K562 (cell line): ENCODE measurements at regions not wholly inside any gene's neighbourhood (a gene's known extent, or its start where the extent isn't known, plus 50 kb on each side); places are given as distances from the start of the nearest gene placed in this dataset.

ENCODE experiments used
- ATAC-seq: fragments of 200-7000 bp; cut with Tn5 transposase; 3 replicates; pipeline ENCODE4 v1.9.1; 2020; ENCODE audit warnings: moderate library complexity
- BruUV-seq: library from RNA; stranded (reverse); fragments of 400-500 nt; replicated peaks from 2 replicates; lab custom pipeline; 2021; lab: Mats Ljungman, UMichigan
- CTCF ChIA-PET: fragments of 300-600 bp; formaldehyde crosslinking; extraction: SDS; loops from one replicate; lab custom pipeline; 2021; ENCODE audit warnings: low intra/inter-chr PET ratio; lab: Yijun Ruan, JAX
- POLR2A ChIA-PET: fragments of 300-600, 350-650 bp; sonication (Branson Sonifier 250); formaldehyde crosslinking; extraction: SDS; loops from one replicate; lab custom pipeline; 2021; ENCODE audit warnings: antibody characterized with exemption, inconsistent platforms; lab: Yijun Ruan, JAX
- DNase-seq, 4 experiments: peaks; one replicate each; pipeline versions ENCODE4 v3.0.0 to v3.0.0-alpha.2; 2011 to 2018; ENCODE audit warnings: low spot score in 3 of 4, mixed read lengths in 3 of 4; ENCODE audit errors: extremely low read depth in 1 of 4
- FAIRE-seq: peaks from 2 replicates; lab custom pipeline; 2011; peaks lifted over from hg19 to GRCh38; lab: Jason Lieb, UNC
- H2AFZ ChIP-seq: 2 replicates; pipeline ENCODE4 v1.6.0; 2011; ENCODE audit warnings: low read depth, low read length, control low read depth, inconsistent platforms
- H3K27ac ChIP-seq: fragments of 200-600 bp; 3 replicates; pipeline ENCODE4 v1.8.0; 2011; ENCODE audit warnings: low read depth, mild to moderate bottlenecking, control low read depth, inconsistent platforms, low read length, moderate library complexity, mixed read lengths; ENCODE audit errors: extremely low read depth
- H3K27me3 ChIP-seq, 2 experiments: fragments of 300-600 bp in 1 of 2; 2 replicates in 1 of 2; 3 replicates in 1 of 2; pipeline versions ENCODE4 v1.6.0 to v1.8.0; 2011; ENCODE audit warnings: inconsistent platforms in 2 of 2, low read length in 2 of 2, mild to moderate bottlenecking in 1 of 2, mixed read lengths in 1 of 2, moderate library complexity in 1 of 2; ENCODE audit not compliant: control insufficient read depth in 2 of 2, insufficient read depth in 2 of 2
- H3K36me3 ChIP-seq: fragments of 300-600 bp; 3 replicates; pipeline ENCODE4 v1.8.0; 2011; ENCODE audit warnings: mild to moderate bottlenecking, low read length, inconsistent platforms; ENCODE audit not compliant: control insufficient read depth, insufficient read depth
- H3K4me1 ChIP-seq, 2 experiments: fragments of 200-600 bp in 1 of 2; replicated peaks in 1 of 2; 2 replicates in 1 of 2; 3 replicates in 1 of 2; pipeline versions ENCODE4 v1.5.1 to v1.8.0; 2011; ENCODE audit warnings: inconsistent platforms in 2 of 2, low read length in 2 of 2, mild to moderate bottlenecking in 1 of 2, mixed read lengths in 1 of 2, moderate library complexity in 1 of 2; ENCODE audit not compliant: control insufficient read depth in 2 of 2, insufficient read depth in 2 of 2
- H3K4me2 ChIP-seq: 2 replicates; pipeline ENCODE4 v1.6.1; 2011; ENCODE audit warnings: low read length, control low read depth, inconsistent platforms, mixed read lengths; ENCODE audit not compliant: insufficient read depth
- H3K4me3 ChIP-seq: fragments of 200-600 bp; sonication (generic), shearing (Covaris generic); 2 replicates; pipeline ENCODE4 v1.5.1; 2016; ENCODE audit warnings: control low read depth, inconsistent platforms
- H3K79me2 ChIP-seq: fragments of 200-600 bp; 3 replicates; pipeline ENCODE4 v1.8.0; 2011; ENCODE audit warnings: low read length, inconsistent platforms; ENCODE audit not compliant: control insufficient read depth, insufficient read depth
- H3K9ac ChIP-seq, 2 experiments: 2 replicates each; pipeline versions ENCODE4 v1.6.0 to v1.6.1; 2011; ENCODE audit warnings: low read depth in 2 of 2, low read length in 2 of 2, control low read depth in 1 of 2, inconsistent platforms in 1 of 2, mild to moderate bottlenecking in 1 of 2, mixed read lengths in 1 of 2; ENCODE audit not compliant: insufficient read depth in 1 of 2
- H3K9me1 ChIP-seq: one replicate; pipeline ENCODE4 v1.6.0; 2011; ENCODE audit warnings: inconsistent platforms, mild to moderate bottlenecking, low read length, moderate library complexity; ENCODE audit not compliant: control insufficient read depth, insufficient read depth
- H3K9me3 ChIP-seq: replicated peaks from 2 replicates; pipeline ENCODE4 v1.5.1; 2011; ENCODE audit warnings: low read depth, low read length, inconsistent platforms; ENCODE audit not compliant: control insufficient read depth, insufficient read depth
- H4K20me1 ChIP-seq: replicated peaks from 2 replicates; pipeline ENCODE4 v1.6.1; 2011; ENCODE audit warnings: low read length, inconsistent platforms, mixed read lengths; ENCODE audit not compliant: control insufficient read depth, insufficient read depth
- CHD7 ChIP-seq: fragments of 200-600 bp; sonication (generic); IDR thresholded peaks from one replicate; pipeline ENCODE4 v1.6.1; 2012; ENCODE audit warnings: mild to moderate bottlenecking, low read depth, low read length, inconsistent platforms
- CREBBP ChIP-seq: IDR thresholded peaks from one replicate; pipeline ENCODE4 v1.6.1; 2012; ENCODE audit warnings: low read depth, mild to moderate bottlenecking, control low read depth, inconsistent platforms, low read length
- E2F5 ChIP-seq: sonication (generic); formaldehyde crosslinking; IDR thresholded peaks from 2 replicates; pipeline ENCODE4 v1.8.0; 2022; ENCODE audit warnings: mild to moderate bottlenecking, missing genetic modification reagents
- MEF2D ChIP-seq: conservative IDR thresholded peaks from 2 replicates; pipeline ENCODE4 v1.6.1; 2016; ENCODE audit warnings: low read depth, missing genetic modification characterization, missing compliant biosample characterization
- USF2 ChIP-seq: sonication (generic); formaldehyde crosslinking; IDR thresholded peaks from 2 replicates; pipeline ENCODE4 v1.5.0; 2020; ENCODE audit warnings: missing genetic modification reagents
- WGBS: fragments of 100-300 bp; shearing (Covaris generic); methylation state at CpG from one replicate; pipeline ENCODE4 v1.1.6; 2016; ENCODE audit warnings: low coverage, mixed read lengths; ENCODE audit not compliant: insufficient coverage; ENCODE audit errors: missing lambda C conversion rate; 5-methylcytosine and 5-hydroxymethylcytosine counted together
- in situ Hi-C: fragments of 300-500 bp; cut with MboI; formaldehyde crosslinking; loops from 4 replicates; pipeline ENCODE4 v1.15.0; 2018; ENCODE audit warnings: inconsistent platforms, mixed read lengths
- intact Hi-C: fragments of 100-400 bp; cut with micrococcal nuclease; formaldehyde crosslinking; loops from 2 replicates; pipeline ENCODE4 v1.14.2; 2022

- CTCF ChIA-PET: no interaction called here
- FAIRE-seq (no peak), DNase-seq (no peak)
- TF ChIP-seq E2F5 (CRISPR knock-in tag): no peak
- TF ChIP-seq CREBBP: no peak
- TF ChIP-seq CHD7: no peak
- TF ChIP-seq MEF2D (tag): no peak
- TF ChIP-seq USF2 (CRISPR knock-in tag): no peak
Measured at GRCh38 chr1:82632155-82632554, 831.4 kb downstream of the ADGRL2 start.

More at GRCh38 chr1:82632155-82632554, 831.4 kb downstream of the ADGRL2 start:
- H4K20me1 ChIP-seq: no peaks in the 10 kb centered on the region
- intact Hi-C loops: no loop called here
- no peak overlapping the region for H3K4me2 ChIP-seq
- no peak overlapping the region for H3K4me3 ChIP-seq
- no peaks in the 10 kb centered on the region for H3K79me2 ChIP-seq
- H3K9ac ChIP-seq: no peak overlapping the region
- H3K36me3 ChIP-seq: no peaks in the 10 kb centered on the region
- in situ Hi-C loops: no loop called here
- no peak overlapping the region for H2AFZ ChIP-seq
- H3K27me3 ChIP-seq: no peaks in the 10 kb centered on the region
- WGBS: 0% methylated on average over 1 of the region's 1 CpG
- H3K4me1 ChIP-seq: no peaks in the 10 kb centered on the region
- no peak for ATAC-seq
- no peak overlapping the region for H3K27ac ChIP-seq
- H3K9me3 ChIP-seq: no peaks in the 10 kb centered on the region
- no peaks in the 10 kb centered on the region for H3K9me1 ChIP-seq
- POLR2A ChIA-PET: no interaction called here
- BruUV-seq: no TSS peak
